ENCODE measurements at regions not wholly inside any gene's neighbourhood (a gene's known extent, or its start where the extent isn't known, plus 50 kb on each side); places are given as distances from the start of the nearest gene placed in this dataset.
"Not testable (repeated sequence)": the region's sequence is repeated elsewhere in the genome, so short reads cannot be mapped to it uniquely, and the experiment has no call there.

DNA sequence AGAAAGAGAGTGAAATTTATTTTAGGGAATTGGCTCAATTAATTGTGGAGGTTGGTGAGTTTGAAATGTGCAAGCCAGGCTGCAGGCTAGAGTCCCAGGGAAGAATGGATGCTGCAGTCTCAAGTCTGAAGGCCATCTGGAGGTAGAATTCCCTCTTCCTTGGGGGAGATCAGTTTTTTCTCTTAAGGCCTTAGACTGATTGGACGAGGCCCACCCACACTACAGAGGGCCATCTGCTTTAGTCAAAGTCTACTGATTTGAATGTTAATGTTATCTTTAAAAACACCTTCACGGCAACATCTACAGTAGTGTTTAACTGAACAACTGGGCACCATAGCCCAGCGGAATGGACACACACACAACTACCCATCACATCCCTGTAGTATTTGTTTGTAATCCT, 245.9 kb upstream of the IRF2BP2 start:
- no peak for DNase-seq

GRCh38 chr1:234854645-234855039, 244.7 kb upstream of the IRF2BP2 start:
- DNase-seq, result no peak

- no peak for DNase-seq
These were observed 244.1 kb upstream of the IRF2BP2 start for GRCh38 chr1:234853906-234854644.

GRCh38 chr1:234852659-234853058, 242.7 kb upstream of the IRF2BP2 start:
- no peak for DNase-seq

DNA sequence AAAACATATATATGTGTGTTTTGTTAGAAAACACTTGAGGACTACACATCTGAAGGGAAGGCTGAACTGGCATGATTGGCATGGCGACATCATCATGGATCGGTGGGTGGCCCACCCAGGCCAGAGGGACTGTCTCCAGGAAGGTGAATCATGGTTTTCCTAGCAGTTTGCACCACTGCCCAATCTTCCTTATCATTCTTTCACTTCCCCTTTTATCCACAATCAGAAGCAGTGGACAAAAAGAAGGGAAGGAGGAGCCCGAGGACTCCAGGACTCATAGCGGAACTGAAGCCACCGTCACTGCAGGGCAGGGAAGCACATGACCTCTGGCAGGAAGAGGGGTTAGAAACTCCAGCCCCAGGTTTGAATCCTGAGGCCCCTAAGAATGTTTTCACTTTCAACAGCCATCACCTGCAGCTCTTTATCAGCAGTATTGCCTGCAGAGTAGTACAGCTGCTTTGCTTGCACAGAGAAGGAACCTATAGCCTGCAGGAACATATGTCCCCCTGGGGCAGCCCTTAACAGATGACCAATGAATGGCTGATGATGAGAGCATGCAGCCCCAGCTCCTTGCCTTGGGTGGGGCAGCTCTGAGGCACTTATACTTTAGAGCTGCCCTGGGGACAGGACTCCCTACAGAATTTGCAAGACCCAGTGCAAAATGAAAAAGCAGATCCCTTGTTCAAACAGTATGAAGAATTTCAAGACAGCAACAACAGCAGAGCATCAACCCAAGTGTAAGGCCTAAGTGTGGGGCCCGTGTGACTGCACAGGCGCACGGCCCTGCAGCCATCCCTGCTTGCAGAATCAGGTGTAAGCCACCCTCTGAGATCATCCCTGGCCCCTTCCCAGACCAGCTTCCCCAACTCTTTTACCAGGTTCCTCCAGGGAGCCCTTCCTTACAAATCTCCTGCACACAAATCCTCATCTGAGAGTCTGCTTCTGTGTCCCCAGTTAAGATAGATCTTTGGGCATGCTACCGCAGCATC, 241.8 kb upstream of the IRF2BP2 start:
- no peak for DNase-seq

DNA sequence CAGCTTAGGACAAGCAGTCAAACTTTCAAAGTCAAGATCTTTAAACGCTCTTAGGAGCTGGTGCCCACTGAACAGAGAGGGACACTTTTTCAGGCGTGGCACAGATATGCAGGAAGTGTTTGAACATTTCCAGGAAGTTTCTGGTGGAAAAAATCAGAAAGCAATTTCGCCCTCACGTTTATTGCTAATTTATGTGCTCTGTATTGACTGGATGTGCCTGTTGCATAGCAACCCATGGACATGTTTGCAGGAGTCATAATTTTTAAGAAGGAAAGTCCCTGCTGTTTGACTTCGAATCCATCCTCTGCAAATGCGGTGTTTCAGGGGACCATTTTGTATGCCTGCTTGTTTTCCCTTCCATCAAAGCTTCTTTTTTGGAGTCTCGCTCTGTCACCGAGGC, 239.9 kb upstream of the IRF2BP2 start:
- DNase-seq, result no peak

DNA sequence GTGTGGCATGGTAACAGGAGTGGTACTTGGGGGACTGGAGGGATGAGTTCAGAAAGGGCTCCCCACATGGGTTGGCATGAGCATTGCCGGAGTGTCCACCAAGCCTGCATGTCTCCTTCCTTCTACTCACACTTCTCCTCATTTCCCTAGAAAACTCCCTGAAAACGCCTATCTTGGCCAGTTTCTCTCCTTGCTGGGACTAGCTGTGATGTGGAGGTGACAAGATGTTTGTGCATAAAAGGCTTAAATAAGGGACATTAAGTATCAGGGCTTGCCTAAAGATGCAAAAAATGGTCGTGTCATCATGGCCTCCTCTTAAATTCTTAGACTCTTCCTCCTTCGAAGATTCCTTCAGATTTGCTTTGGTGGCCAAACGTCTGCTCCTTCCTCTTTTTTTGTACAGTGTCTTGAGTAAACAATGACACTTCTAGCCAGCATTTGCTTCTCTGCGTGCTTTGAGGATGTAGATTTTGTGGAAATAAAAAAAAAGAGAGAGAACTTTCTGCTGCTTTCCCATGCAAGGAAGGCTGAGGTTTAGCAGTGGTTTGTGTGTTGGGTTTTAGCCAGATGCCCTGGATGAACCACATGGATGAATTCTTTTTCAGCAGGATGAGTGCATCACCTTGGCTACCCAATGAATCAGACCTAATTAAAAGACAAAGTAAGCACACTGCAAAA, 239.1 kb upstream of the IRF2BP2 start:
- no peak for DNase-seq

DNA sequence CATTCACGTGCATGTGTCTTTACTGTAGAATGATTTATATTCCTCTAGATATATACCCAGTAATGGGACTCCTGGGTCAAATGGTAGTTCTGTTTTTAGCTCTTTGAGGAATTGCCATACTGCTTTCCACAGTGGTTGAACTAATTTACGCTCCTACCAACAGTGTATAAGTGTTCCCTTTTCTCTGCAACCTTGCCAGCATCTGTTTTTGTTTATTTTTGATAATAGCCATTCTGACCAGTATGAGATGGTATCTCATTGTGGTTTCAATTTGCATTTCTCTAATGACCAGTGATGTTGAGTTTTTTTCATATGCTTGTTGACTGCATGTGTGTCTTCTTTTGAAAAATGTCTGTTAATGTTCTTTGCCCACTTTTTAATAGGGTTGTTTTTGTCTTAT, 236.8 kb upstream of the IRF2BP2 start:
- not testable (repeated sequence) for DNase-seq

GRCh38 chr1:234845836-234846235, 235.9 kb upstream of the IRF2BP2 start:
- no peak for DNase-seq

- no peak for DNase-seq
These were observed 235.2 kb upstream of the IRF2BP2 start for GRCh38 chr1:234845097-234845660.

- DNase-seq, result no peak
These were observed 234.6 kb upstream of the IRF2BP2 start for GRCh38 chr1:234844479-234845031.

DNA sequence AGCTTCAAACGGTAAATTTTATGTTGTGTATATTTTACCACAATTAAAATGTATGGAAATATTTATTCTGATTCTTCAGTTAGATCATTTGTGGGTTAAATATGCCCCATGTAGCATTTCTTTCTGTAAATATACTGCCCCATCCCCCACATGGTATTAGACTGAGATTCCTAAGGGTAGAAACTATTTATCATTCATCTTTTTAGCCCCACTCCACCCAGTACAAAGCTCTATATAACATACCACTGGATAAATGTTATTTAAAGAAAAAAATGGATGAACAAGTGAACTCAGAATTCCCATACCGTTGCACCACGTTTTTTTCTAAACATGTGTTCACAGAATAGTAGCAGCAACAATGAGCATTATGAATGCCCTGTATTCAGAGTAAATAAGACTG, 234.0 kb upstream of the IRF2BP2 start:
- no peak for DNase-seq

DNA sequence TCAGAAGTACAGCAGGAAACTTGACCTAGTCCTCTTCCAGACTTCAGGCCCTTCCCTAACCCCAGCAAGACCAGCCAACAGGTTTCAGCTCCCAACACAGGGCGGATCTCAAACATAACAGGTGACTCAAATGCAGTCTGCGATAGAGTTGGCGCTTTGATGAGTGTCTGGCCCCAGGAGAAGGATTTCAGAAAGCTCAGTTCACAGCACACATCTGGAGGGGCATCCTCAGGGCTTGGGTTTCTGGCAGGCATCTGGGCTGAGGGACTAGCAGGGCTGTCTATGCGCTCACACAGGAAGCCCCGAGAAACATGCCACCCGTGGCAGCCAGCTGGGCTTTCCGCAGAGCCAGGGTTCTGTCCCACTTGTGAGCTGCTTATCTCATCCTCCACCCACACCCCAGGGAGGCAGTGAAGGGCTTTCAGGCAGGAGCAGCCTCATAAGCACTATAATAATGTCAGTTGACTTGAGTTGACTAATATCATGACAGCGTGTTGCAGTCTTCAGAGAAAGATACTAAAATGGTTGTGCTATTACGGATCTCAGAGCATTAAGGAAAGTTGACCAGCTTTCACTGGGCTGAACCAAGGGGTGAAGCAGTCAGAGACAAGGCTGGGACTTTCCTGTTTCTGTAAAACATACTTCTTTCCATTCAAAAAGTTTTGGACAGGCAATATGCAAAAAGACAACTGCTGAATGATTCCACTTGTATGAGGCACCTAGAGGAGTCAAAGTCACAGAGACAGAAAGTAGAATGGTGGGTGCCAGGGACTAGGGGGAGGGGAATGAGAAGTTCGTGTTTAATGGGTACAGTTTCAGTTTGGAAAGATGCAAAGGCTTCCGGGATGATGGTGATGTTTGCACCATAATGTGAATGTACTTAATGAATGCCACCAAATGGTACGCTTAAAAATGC, 233.0 kb upstream of the IRF2BP2 start:
- peak; percentile 19 for DNase-seq

DNA sequence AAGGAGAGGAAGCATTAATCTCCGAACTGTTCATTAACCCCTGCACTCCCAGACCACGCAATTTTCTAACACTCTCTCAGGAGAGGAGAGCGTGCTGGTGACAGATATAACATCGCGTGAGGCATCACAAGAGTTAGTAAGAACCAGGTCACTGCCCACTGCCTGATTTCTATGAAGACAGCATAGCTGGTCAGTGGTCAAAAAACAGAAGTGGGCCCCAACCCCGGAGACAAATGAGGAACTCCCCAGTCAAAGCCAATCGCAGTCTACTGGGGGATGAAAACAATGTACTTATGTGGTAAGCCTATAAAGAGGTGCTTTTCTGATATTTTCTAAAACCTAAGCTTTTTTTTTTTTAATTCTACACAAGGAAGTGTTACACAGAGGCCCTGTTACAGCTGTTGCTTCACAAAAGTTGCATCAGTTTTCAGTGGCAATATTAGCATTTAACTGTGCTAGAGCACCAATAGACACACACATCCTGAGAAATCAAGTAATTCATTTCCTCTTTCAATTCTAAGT, 231.8 kb upstream of the IRF2BP2 start:
- peak; percentile 12 for DNase-seq

GRCh38 chr1:234841281-234841680, 231.3 kb upstream of the IRF2BP2 start:
- DNase-seq, result no peak

GRCh38 chr1:234840843-234841242, 230.9 kb upstream of the IRF2BP2 start:
- peak; percentile 26 for DNase-seq

DNA sequence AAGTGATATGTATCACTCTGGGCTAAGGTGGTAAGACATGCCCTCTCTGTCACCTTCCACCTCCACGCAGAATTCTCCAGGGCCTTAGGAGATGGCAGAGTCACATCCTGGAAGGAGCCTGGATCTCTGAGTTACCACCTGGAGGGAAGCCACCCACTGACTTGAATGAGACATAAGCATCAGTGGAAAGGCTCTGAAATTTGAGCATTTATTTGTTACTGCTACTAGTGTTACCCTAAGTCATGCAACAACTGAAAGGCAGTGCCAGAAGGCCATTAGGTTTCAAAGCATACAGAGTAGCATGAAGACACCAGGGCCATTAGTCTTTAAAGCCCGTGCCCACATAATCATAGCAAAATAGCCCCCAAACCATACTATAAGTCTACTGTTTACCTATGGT, 230.3 kb upstream of the IRF2BP2 start:
- DNase-seq, result no peak

DNA sequence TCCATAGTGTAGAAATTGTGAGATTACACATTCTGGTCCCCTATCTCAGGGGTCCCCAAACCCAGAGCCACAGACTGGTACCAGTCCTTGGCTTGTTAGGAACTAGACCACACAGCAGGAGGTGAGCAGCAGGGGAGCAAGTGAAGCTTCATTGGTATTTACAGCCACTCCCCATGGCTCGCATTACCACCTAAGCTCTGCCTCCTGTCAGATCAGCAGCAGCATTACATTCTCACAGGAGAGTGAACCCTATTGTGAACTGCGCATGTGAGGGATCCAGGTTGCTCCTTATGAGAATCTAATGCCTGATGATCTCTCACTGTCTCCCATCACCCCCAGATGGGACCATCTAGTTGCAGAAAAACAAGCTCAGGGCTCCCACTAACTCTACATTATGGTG, 229.7 kb upstream of the IRF2BP2 start:
- no peak for DNase-seq

- no peak for DNase-seq
These were observed 228.8 kb upstream of the IRF2BP2 start for GRCh38 chr1:234838820-234839219.

- DNase-seq, result no peak
These were observed 228.2 kb upstream of the IRF2BP2 start for GRCh38 chr1:234838182-234838581.

DNA sequence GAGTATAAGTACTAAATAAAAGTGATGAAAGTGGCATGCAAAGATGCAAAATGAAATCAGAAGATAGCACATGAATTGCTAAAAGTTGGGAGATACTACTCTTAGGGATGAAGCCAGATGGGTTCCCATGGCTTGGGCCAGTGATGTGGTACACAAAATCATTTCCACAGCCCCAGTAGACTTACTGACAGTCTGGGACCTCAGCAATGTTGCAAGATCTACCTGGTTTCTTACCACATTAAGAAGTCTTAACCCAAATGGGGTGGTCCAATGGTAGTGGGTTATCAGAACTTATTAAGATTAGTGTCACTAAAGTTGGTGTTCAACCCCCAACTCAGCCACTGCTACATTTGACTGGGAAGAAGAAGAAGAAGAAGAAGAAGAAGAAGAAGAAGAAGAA, 227.7 kb upstream of the IRF2BP2 start:
- DNase-seq, result no peak

Data from NK-92 treated with Interleukin-12 subunit alpha and Interleukin-12 subunit beta, amount 100 ng/mL, for 24 hours (cell line).